Caco-2 (cell line): ENCODE measurements at regions not wholly inside any gene's neighbourhood (a gene's known extent, or its start where the extent isn't known, plus 50 kb on each side); places are given as distances from the start of the nearest gene placed in this dataset.
A peak's percentile ranks its signal among the peaks of the same experiment; 100 is the strongest.

Experiments used
- BruUV-seq: library from RNA; stranded (reverse); fragments of 400-500 nt; replicated peaks from 2 replicates; lab custom pipeline; 2021; lab: Mats Ljungman, UMichigan
- CTCF ChIA-PET: fragments of 300-600 bp; sonication (Branson Sonifier 250); formaldehyde crosslinking; loops from one replicate; lab custom pipeline; 2022; ENCODE audit warnings: antibody characterized with exemption; lab: Charles Lee
- POLR2A ChIA-PET: fragments of 300-600 bp; sonication (Branson Sonifier 250); formaldehyde crosslinking; loops from one replicate; lab custom pipeline; 2022; ENCODE audit warnings: antibody characterized with exemption; lab: Charles Lee
- DNase-seq, 2 experiments: peaks; one replicate each; pipeline versions ENCODE4 v3.0.0 to v3.0.0-alpha.2; 2020 to 2022
- H3K27me3 ChIP-seq: replicated peaks from 2 replicates; pipeline ENCODE4 v1.6.0; 2011; ENCODE audit warnings: low read length; ENCODE audit not compliant: control insufficient read depth, insufficient read depth
- H3K36me3 ChIP-seq: 2 replicates; pipeline ENCODE4 v1.5.1; 2011; ENCODE audit warnings: low read length; ENCODE audit not compliant: control insufficient read depth, insufficient read depth
- H3K4me1 ChIP-seq: fragments of 250-450 bp; sonication (Bioruptor Pico); 2 replicates; pipeline ENCODE4 v1.5.1; 2020; ENCODE audit warnings: mild to moderate bottlenecking
- H3K4me3 ChIP-seq: 2 replicates; pipeline ENCODE4 v1.5.1; 2011; ENCODE audit warnings: low read depth, mild to moderate bottlenecking, control low read depth, low read length
- H3K9me3 ChIP-seq: fragments of 250-450 bp; sonication (Bioruptor Pico); 2 replicates; pipeline ENCODE4 v1.5.1; 2020; ENCODE audit warnings: mild to moderate bottlenecking, moderate library complexity
- H3K27ac Mint-ChIP-seq: one replicate; pipeline ENCODE4 v1.8.0; 2022; ENCODE audit warnings: mixed read lengths; ENCODE audit not compliant: unreplicated experiment
- H3K27me3 Mint-ChIP-seq: one replicate; pipeline ENCODE4 v1.8.0; 2022; ENCODE audit warnings: mixed read lengths; ENCODE audit not compliant: insufficient read depth, unreplicated experiment
- H3K36me3 Mint-ChIP-seq: one replicate; pipeline ENCODE4 v1.8.0; 2022; ENCODE audit warnings: mild to moderate bottlenecking, mixed read lengths; ENCODE audit not compliant: insufficient read depth, unreplicated experiment
- H3K4me1 Mint-ChIP-seq: one replicate; pipeline ENCODE4 v1.8.0; 2022; ENCODE audit warnings: low read depth, mixed read lengths; ENCODE audit not compliant: unreplicated experiment
- H3K4me3 Mint-ChIP-seq: one replicate; pipeline ENCODE4 v1.8.0; 2022; ENCODE audit warnings: mild to moderate bottlenecking, moderate library complexity, mixed read lengths; ENCODE audit not compliant: unreplicated experiment
- H3K9me3 Mint-ChIP-seq: one replicate; pipeline ENCODE4 v1.8.0; 2022; ENCODE audit warnings: mixed read lengths; ENCODE audit not compliant: unreplicated experiment
- CTCF ChIP-seq, 2 experiments: fragments of 200-600 bp in 1 of 2; IDR thresholded peaks; 1 replicate in 1 of 2; 2 replicates in 1 of 2; pipeline versions ENCODE4 v1.5.1 to v1.8.0; 2011 to 2022; ENCODE audit warnings: antibody characterized with exemption in 1 of 2, control low read depth in 1 of 2, inconsistent platforms in 1 of 2, low read depth in 1 of 2, low read length in 1 of 2, mild to moderate bottlenecking in 1 of 2, moderate library complexity in 1 of 2; ENCODE audit not compliant: insufficient read depth in 1 of 2, severe bottlenecking in 1 of 2, unreplicated experiment in 1 of 2
- intact Hi-C: fragments of 100-400 bp; cut with micrococcal nuclease; formaldehyde crosslinking; loops from one replicate; pipeline ENCODE4 v1.10.0; 2022; ENCODE audit not compliant: unreplicated experiment

DNA sequence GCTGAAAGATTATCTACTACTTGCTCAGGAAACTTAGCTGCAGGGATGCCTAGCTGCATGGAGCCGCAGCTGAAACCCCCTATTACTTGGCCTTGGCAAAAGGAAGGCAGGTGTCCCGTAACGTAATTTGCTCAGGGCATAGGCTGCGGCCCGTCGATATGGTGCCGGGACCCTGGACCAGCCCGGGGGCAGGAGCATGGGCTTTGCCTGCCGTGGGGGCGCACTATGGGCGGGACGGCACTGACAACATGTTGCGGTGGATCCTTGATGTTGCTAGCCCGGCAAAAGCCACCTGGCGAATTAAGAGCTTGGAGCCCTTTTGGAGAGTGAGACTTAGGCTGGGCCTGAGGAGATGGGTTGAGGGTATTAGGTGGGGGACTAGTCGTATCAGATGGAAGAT is 1551.2 kb downstream of the AACS start:
- POLR2A ChIA-PET, result no interaction called here
- H3K4me3 ChIP-seq, result no peak overlapping the region
- CTCF ChIA-PET, result no interaction called here
- H3K36me3 ChIP-seq, result no peaks in the 10 kb centered on the region
- no TSS peak for BruUV-seq
- intact Hi-C loops, result no loop called here
- no peak overlapping the region for H3K27ac Mint-ChIP-seq
- DNase-seq, result no peak
- H3K4me1 ChIP-seq, result no peaks in the 10 kb centered on the region
- no peaks in the 10 kb centered on the region; the same call in 1 of the 2 replicates for H3K9me3 ChIP-seq
- no peaks in the 10 kb centered on the region for H3K27me3 ChIP-seq
- no peaks in the 10 kb centered on the region for H3K36me3 Mint-ChIP-seq
- no peaks in the 10 kb centered on the region for H3K4me1 Mint-ChIP-seq
- TF ChIP-seq CTCF (IDR thresholded peaks at IDR 0.05; ENCODE audit: insufficient read depth in 1 of 2, low read depth in 1 of 2, low read length in 1 of 2, severe bottlenecking in 1 of 2, unreplicated experiment in 1 of 2), result no peak
- H3K9me3 Mint-ChIP-seq, result peaks cover 19% of the 10 kb centered on the region
- H3K4me3 Mint-ChIP-seq, result no peak overlapping the region
- no peaks in the 10 kb centered on the region for H3K27me3 Mint-ChIP-seq

DNA sequence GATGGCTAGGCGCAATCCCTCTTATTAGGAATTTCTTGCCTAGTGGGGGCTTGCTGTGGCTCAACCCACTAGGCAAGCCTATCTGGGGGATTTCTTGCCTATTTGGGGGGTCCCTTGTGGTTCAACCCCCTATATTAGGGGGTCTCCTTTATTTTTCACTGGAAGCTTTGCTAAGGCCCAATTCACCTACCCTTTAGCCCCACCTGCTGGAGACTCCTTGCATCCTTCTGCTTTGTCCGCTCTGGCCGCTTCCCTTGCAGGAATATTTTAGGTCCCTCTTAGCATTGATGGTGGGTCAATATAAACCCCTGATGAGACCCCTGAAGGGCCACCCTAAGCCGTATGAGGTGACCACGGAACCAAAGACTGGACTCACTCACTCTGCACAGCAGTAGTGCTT is 1552.1 kb downstream of the AACS start:
- Histone ChIP-seq H3K27me3 (no peaks in the 10 kb centered on the region), H3K4me1 (no peaks in the 10 kb centered on the region), H3K36me3 (no peaks in the 10 kb centered on the region), H3K4me3 (no peak overlapping the region), H3K9me3 (no peaks in the 10 kb centered on the region; the same call in 1 of the 2 replicates)
- no peak overlapping the region for H3K27ac Mint-ChIP-seq
- peak in 1 of 2 experiments; percentile 15 for TF ChIP-seq CTCF (IDR thresholded peaks at IDR 0.05; ENCODE audit: insufficient read depth in 1 of 2, low read depth in 1 of 2, low read length in 1 of 2, severe bottlenecking in 1 of 2, unreplicated experiment in 1 of 2)
- BruUV-seq, result no TSS peak
- no peak overlapping the region for H3K4me3 Mint-ChIP-seq
- intact Hi-C loops, result no loop called here
- no peak for DNase-seq
- H3K27me3 Mint-ChIP-seq, result no peaks in the 10 kb centered on the region
- CTCF ChIA-PET, result no interaction called here
- POLR2A ChIA-PET, result no interaction called here
- H3K36me3 Mint-ChIP-seq, result no peaks in the 10 kb centered on the region
- H3K9me3 Mint-ChIP-seq, result peaks cover 14% of the 10 kb centered on the region
- no peaks in the 10 kb centered on the region for H3K4me1 Mint-ChIP-seq

- Mint-ChIP-seq H3K4me3 (no peak overlapping the region), H3K36me3 (no peaks in the 10 kb centered on the region), H3K4me1 (no peaks in the 10 kb centered on the region), H3K27me3 (no peaks in the 10 kb centered on the region), H3K27ac (no peak overlapping the region), H3K9me3 (no peaks in the 10 kb centered on the region)
- H3K4me3 ChIP-seq, result no peak overlapping the region
- no peak for DNase-seq
- H3K9me3 ChIP-seq, result no peaks in the 10 kb centered on the region
- CTCF ChIA-PET, result no interaction called here
- H3K36me3 ChIP-seq, result no peaks in the 10 kb centered on the region
- no peaks in the 10 kb centered on the region for H3K4me1 ChIP-seq
- H3K27me3 ChIP-seq, result no peaks in the 10 kb centered on the region
- POLR2A ChIA-PET, result no interaction called here
- no TSS peak for BruUV-seq
- no peak for TF ChIP-seq CTCF (IDR thresholded peaks at IDR 0.05; ENCODE audit: insufficient read depth in 1 of 2, low read depth in 1 of 2, low read length in 1 of 2, severe bottlenecking in 1 of 2, unreplicated experiment in 1 of 2)
- intact Hi-C loops, result no loop called here
Observed at GRCh38 chr12:126627596-126627995, 1562.4 kb downstream of the AACS start.
